ENCODE measurements at regions not wholly inside any gene's neighbourhood (a gene's known extent, or its start where the extent isn't known, plus 50 kb on each side); places are given as distances from the start of the nearest gene placed in this dataset.

DNA sequence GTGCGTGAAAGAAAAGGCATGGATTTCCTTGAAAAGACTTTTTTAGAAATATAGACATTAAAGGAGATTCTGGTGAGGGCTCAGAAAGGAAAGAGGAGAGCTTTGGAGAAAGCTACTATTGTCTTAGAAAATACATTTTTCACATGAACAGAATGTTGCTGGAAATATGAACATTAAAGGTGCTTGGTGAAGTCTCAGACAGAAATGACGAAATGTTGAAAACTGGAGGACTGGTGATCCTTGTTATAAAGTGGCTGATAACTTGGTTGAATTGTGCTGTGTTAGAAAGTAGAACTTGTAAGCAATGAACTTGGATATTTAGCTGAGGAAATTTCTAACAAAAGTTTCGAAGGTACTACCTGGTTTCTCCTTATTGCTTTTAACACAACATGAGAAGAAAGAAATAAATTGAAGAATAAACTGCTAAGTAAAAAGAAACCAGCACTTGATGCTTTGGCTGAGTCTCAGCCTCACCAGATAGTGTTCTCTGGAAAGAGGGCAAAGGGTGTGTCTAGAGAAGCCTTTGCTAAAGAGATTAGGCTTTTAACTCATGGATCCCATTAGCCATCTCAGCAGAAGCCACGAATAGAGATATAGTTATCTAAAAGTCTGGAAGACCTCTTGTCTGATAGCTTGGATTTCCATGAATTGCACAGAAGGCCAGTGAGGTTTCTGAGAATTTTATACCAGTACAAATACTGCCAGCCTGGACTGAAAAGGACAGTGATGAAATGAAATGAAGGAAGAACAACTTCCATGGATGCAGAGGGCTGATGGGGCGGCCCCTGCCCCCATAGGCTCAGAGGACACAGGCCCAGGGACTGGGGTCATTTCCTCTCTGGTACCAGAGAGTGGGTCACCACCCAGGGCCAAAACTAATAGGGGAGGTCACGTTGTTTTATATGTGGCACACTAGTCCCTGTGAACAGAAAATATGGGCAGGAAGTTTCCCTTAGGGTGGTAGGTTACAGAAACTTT, 91.5 kb downstream of the RPL22L1 start:
- H3K27me3 ChIP-seq (ENCODE audit: control insufficient read depth, insufficient read depth, low read length) = no peaks in the 10 kb centered on the region
- no peaks in the 10 kb centered on the region for H3K36me3 ChIP-seq (ENCODE audit: control insufficient read depth, insufficient read depth, low read length)
- TF ChIP-seq CTCF (IDR thresholded peaks at IDR 0.05; ENCODE audit: insufficient read depth, low read length, poor library complexity, severe bottlenecking) = no peak
- no peak overlapping the region for H3K4me3 ChIP-seq (ENCODE audit: low read depth, low read length)
- no peak for DNase-seq (ENCODE audit: low read depth)

DNA sequence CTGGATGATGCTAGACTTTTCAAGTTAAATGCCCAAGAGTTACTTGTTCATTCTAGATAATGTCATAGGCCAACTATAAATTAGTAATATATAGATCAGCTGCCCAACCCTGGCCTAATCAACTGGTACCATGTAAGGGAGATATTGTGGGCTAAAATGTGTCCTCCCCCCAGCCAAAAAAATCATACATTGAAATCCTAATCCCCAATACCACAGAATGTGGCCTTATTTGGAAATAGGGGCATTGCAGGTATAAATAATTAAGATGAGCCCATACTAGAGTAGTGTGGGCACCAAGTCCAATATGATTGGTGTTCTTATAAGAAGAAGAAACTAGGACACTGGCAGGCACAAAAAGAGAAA, 92.5 kb downstream of the RPL22L1 start:
- DNase-seq (ENCODE audit: low read depth) = no peak

GRCh38 chr3:170776887-170777563, 93.0 kb downstream of the RPL22L1 start:
- H3K4me3 ChIP-seq (ENCODE audit: low read depth, low read length) = no peak overlapping the region
- no peak for TF ChIP-seq CTCF (IDR thresholded peaks at IDR 0.05; ENCODE audit: insufficient read depth, low read length, poor library complexity, severe bottlenecking)
- no peaks in the 10 kb centered on the region for H3K36me3 ChIP-seq (ENCODE audit: control insufficient read depth, insufficient read depth, low read length)
- H3K27me3 ChIP-seq (ENCODE audit: control insufficient read depth, insufficient read depth, low read length) = no peaks in the 10 kb centered on the region
- DNase-seq (ENCODE audit: low read depth) = no peak

More for the DNA sequence above, 92.5 kb downstream of the RPL22L1 start:
- no peak overlapping the region for H3K4me3 ChIP-seq (ENCODE audit: low read depth, low read length)
- TF ChIP-seq CTCF (IDR thresholded peaks at IDR 0.05; ENCODE audit: insufficient read depth, low read length, poor library complexity, severe bottlenecking) = no peak
- H3K27me3 ChIP-seq (ENCODE audit: control insufficient read depth, insufficient read depth, low read length) = no peaks in the 10 kb centered on the region
- no peaks in the 10 kb centered on the region for H3K36me3 ChIP-seq (ENCODE audit: control insufficient read depth, insufficient read depth, low read length)

DNA sequence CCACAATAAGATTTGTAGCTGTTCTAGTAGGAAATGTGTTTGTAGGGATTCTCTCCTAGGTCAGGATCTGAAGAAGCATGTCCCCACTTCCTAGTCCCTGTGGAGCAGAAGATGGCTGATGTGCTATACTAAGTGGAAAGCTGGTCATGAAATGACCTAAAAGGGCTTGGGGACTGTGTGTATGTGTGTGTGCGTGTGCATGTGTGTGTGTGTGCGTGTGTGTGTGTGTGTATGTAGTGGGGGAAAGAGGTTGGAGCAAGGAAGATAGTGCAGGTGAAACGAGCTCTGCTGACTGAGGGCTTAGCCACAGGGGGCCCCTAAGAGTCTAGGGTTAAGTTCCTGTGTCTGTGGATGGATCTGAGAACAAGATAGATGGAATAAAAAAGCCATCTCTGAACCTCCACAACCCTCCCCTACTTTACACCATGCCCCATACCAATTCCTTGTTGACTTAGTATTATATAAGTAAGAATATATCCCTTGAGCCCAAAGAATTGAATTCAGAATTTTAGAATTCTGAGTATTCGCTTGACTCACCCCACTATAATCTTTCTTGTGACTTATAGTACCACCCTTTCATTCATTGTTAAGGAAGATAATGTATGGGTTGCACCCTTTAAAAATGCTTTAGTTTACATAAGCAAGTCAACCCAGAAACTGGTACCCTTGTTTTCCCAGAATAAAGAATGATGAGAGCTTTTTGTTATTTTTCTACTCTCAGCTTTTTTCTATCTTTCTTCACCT, 96.1 kb downstream of the RPL22L1 start:
- H3K36me3 ChIP-seq (ENCODE audit: control insufficient read depth, insufficient read depth, low read length) = no peaks in the 10 kb centered on the region
- no peaks in the 10 kb centered on the region for H3K27me3 ChIP-seq (ENCODE audit: control insufficient read depth, insufficient read depth, low read length)
- no peak for TF ChIP-seq CTCF (IDR thresholded peaks at IDR 0.05; ENCODE audit: insufficient read depth, low read length, poor library complexity, severe bottlenecking)
- H3K4me3 ChIP-seq (ENCODE audit: low read depth, low read length) = no peak overlapping the region
- DNase-seq (ENCODE audit: low read depth) = no peak

DNA sequence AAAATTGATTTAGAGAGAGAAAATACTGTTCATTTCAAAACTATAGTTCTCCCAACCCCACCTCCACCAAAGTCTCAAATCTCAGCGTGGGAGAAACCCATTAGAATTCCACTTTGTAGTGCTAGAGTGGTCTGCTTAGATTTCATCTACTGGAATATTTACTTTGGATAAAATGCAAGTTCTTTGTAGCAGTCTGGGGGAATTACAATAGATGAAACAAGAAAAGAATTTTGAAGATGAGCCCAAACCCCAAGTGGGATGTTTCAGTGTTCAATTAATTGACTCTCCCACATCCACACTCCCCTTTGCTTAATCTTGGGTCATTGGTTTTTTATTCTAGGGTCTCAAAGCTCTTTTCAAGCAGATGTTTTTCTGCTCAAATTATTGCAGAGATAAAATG, 97.8 kb downstream of the RPL22L1 start:
- DNase-seq (ENCODE audit: low read depth) = no peak
- Histone ChIP-seq H3K4me3 (ENCODE audit: low read depth, low read length) (no peak overlapping the region), H3K36me3 (ENCODE audit: control insufficient read depth, insufficient read depth, low read length) (no peaks in the 10 kb centered on the region), H3K27me3 (ENCODE audit: control insufficient read depth, insufficient read depth, low read length) (no peaks in the 10 kb centered on the region)
- TF ChIP-seq CTCF (IDR thresholded peaks at IDR 0.05; ENCODE audit: insufficient read depth, low read length, poor library complexity, severe bottlenecking) = no peak
